Astrocyte of the cerebellum (primary cell): ENCODE measurements at regions not wholly inside any gene's neighbourhood (a gene's known extent, or its start where the extent isn't known, plus 50 kb on each side); places are given as distances from the start of the nearest gene placed in this dataset.

Experiments
- DNase-seq: peaks from one replicate; pipeline ENCODE4 v3.0.0-alpha.2; 2011; ENCODE audit warnings: low read depth
- H3K4me3 ChIP-seq: 2 replicates; pipeline ENCODE4 v1.5.1; 2011; ENCODE audit warnings: mild to moderate bottlenecking, low read depth, low read length, moderate library complexity
- CTCF ChIP-seq: IDR thresholded peaks from 2 replicates; pipeline ENCODE4 v1.5.1; 2012; ENCODE audit warnings: low read length, low read depth, moderate library complexity, mild to moderate bottlenecking; ENCODE audit errors: missing control alignments
- in situ Hi-C: cut with HindIII; loops from 2 replicates; pipeline ENCODE4 v1.10.0; 2017; ENCODE audit warnings: low sequenced_read_pairs

GRCh38 chr2:5914811-5915611, 222.8 kb downstream of the SOX11 start:
- H3K4me3 ChIP-seq = no peak overlapping the region
- in situ Hi-C loops = loop anchor here (25.0 kb wide), 1 partner anchor 203 kb away; no protein-coding TSS in a partner anchor
- no peak for TF ChIP-seq CTCF
- DNase-seq = peak; percentile 94

DNA sequence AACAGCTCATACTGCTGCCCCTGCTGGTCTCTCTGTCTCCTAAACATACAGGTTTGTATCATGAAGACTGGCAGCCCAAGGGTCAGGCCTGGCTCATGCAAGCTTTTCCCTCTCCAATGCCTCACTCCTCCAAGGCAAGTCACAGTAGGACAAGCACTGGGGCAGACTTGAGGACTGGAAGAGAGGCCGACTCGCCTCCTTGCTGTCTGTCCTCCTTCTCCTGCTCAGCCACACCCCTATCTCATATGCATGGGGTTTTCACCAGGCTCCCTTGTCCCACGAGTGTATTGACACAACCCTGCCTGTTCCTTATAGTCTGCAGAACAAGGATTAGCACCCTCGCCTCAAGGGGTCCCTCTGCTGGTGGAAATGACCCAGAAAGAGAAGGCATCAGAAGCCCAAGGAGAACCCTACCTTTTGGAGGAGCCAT, 223.7 kb downstream of the SOX11 start:
- H3K4me3 ChIP-seq = no peak overlapping the region
- peak; percentile 56 for TF ChIP-seq CTCF
- no peak for DNase-seq

GRCh38 chr2:5921081-5921642, 229.0 kb downstream of the SOX11 start:
- H3K4me3 ChIP-seq = no peak overlapping the region
- no peak for DNase-seq
- in situ Hi-C loops = loop anchor here (25.0 kb wide), 1 partner anchor 209 kb away; no protein-coding TSS in a partner anchor
- TF ChIP-seq CTCF = no peak

More for the DNA sequence above, 223.7 kb downstream of the SOX11 start:
- in situ Hi-C loops = loop anchor here (25.0 kb wide), 1 partner anchor 204 kb away; no protein-coding TSS in a partner anchor

DNA sequence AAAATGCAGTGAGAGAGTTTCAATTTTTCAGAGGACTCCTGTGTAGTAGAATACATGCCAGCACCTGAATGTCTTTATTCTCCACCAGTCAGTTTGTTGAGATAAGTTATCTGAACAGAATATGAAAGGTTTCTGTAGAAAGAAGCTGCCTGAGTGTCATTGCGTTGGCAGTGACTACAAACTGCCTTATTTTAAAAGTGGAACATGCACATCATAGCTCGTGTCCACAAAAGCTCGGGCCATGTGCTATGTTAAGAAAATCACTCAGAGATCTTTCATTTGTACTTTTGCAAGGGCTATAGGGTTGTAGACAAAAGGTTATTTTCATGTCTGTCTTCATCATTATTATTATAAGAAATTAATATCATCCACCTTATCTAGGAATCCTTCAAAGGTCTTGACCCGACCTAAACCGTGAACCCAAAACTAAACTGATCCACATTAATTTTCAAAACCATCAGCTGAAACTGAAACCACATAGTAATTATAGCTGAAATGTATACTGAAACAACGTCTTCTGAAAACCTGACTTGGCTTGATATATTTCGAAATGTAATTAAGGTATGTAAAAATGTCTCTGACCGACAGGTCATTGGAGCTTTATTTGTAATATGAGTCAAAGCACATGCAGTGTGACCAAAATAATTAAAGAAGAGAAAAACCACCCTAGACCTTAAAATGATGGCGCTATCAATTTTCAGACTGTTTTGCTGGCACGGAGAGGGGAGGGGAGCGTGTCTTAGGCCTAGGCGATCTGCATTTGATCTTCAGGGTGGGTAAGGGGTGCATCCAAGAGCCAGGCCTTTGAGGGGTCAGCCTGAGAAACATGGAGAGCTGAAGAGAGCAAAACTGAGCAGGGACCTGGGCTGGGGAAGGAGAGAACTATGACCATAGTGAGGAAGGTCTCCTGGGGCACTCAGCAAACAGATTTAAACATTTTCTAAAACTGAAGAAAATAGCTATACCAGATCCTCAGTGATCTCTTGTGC, 232.1 kb downstream of the SOX11 start:
- DNase-seq = no peak
- TF ChIP-seq CTCF = no peak
- in situ Hi-C loops = loop anchor here (25.0 kb wide), 1 partner anchor 212 kb away; no protein-coding TSS in a partner anchor
- no peak overlapping the region for H3K4me3 ChIP-seq

DNA sequence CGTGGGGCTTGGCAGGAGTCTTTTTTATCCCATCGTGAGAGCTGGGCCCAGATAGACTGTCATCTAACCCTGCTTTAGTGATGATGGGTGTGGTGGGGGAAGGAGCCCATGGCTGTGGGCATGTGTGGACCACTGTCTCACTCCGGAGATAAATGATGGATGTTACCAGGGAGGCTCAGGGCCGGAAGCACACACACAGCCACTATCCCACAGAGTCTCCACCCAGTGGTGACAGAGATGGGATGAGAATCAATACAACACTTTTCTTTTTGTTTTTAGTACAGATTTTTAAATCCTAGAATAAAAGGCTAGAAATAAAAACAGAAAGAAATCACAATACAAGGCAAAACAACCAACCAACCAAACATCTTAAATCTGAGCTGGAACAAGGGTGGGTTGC, 233.4 kb downstream of the SOX11 start:
- H3K4me3 ChIP-seq = no peak overlapping the region
- in situ Hi-C loops = no loop called here
- DNase-seq = no peak
- no peak for TF ChIP-seq CTCF

GRCh38 chr2:5926871-5927512, 234.8 kb downstream of the SOX11 start:
- TF ChIP-seq CTCF = no peak
- in situ Hi-C loops = no loop called here
- DNase-seq = no peak
- no peak overlapping the region for H3K4me3 ChIP-seq
